K562 (cell line): ENCODE measurements at regions not wholly inside any gene's neighbourhood (a gene's known extent, or its start where the extent isn't known, plus 50 kb on each side); places are given as distances from the start of the nearest gene placed in this dataset.

Experiments
- ATF2 ChIP-seq: sonication (generic); formaldehyde crosslinking; IDR thresholded peaks from 2 replicates; pipeline ENCODE4 v1.8.1; 2022; ENCODE audit warnings: missing genetic modification reagents
- CREB1 ChIP-seq, 2 experiments: sonication (generic) in 1 of 2; formaldehyde crosslinking in 1 of 2; IDR thresholded peaks; 2 replicates each; pipeline versions ENCODE4 v1.6.1 to v1.8.0; 2012 to 2022; ENCODE audit warnings: inconsistent platforms in 1 of 2, mild to moderate bottlenecking in 1 of 2, missing genetic modification reagents in 1 of 2, moderate library complexity in 1 of 2
- CTCF ChIP-seq, 3 experiments: IDR thresholded peaks in 2 of 3; conservative IDR thresholded peaks in 1 of 3; 2 replicates each; pipeline ENCODE4 v1.5.1; 2011 to 2012; ENCODE audit warnings: low read length in 3 of 3, mild to moderate bottlenecking in 3 of 3, control low read depth in 2 of 3, improper control_type of control experiment in 1 of 3, inconsistent platforms in 1 of 3, low read depth in 1 of 3, mixed read lengths in 1 of 3, moderate library complexity in 1 of 3; ENCODE audit not compliant: insufficient read depth in 2 of 3
- FOXK1 ChIP-seq: sonication (generic); formaldehyde crosslinking; IDR thresholded peaks from 2 replicates; pipeline ENCODE4 v1.8.0; 2022; ENCODE audit warnings: missing genetic modification reagents, mild to moderate bottlenecking, borderline replicate concordance
- GABPA ChIP-seq: fragments of 200-800 bp; sonication (Bioruptor generic); conservative IDR thresholded peaks from 2 replicates; pipeline ENCODE4 v1.6.1; 2016; ENCODE audit warnings: low read depth, missing genetic modification characterization, missing compliant biosample characterization
- KLF1 ChIP-seq: fragments of 450-650 bp; IDR thresholded peaks from 2 replicates; pipeline ENCODE4 v1.6.1; 2016; ENCODE audit warnings: missing genetic modification characterization, missing compliant biosample characterization
- NFIX ChIP-seq: fragments of 250-450 bp; sonication (Bioruptor Pico); IDR thresholded peaks from 2 replicates; pipeline ENCODE4 v1.4.0; 2020; ENCODE audit warnings: low read depth, mild to moderate bottlenecking, moderate library complexity
- SIN3A ChIP-seq, 2 experiments: fragments of 150-350 bp in 1 of 2; IDR thresholded peaks; 2 replicates each; pipeline ENCODE4 v1.6.1; 2011 to 2016; ENCODE audit warnings: borderline replicate concordance in 2 of 2, low read depth in 2 of 2, low read length in 2 of 2, mild to moderate bottlenecking in 2 of 2, moderate library complexity in 2 of 2; ENCODE audit not compliant: control insufficient read depth in 1 of 2
- TAF1 ChIP-seq: IDR thresholded peaks from 2 replicates; pipeline ENCODE4 v1.6.1; 2011; ENCODE audit warnings: mild to moderate bottlenecking, low read length, moderate library complexity; ENCODE audit not compliant: insufficient read depth, control insufficient read depth, severe bottlenecking; ENCODE audit errors: extremely low read depth
- TAF15 ChIP-seq: fragments of 200-400 bp; formaldehyde crosslinking; IDR thresholded peaks from 2 replicates; pipeline ENCODE4 v1.6.1; 2017; ENCODE audit warnings: mild to moderate bottlenecking, low read depth, low read length, moderate library complexity
- ZBTB2 ChIP-seq: fragments of 450-650 bp; IDR thresholded peaks from 2 replicates; pipeline ENCODE4 v1.6.1; 2016; ENCODE audit warnings: antibody characterized with exemption
- ZBTB33 ChIP-seq: sonication (generic); formaldehyde crosslinking; IDR thresholded peaks from 2 replicates; pipeline ENCODE4 v1.8.1; 2023; ENCODE audit warnings: mild to moderate bottlenecking, missing genetic modification reagents
- ZNF165 ChIP-seq: fragments of 250-450 bp; sonication (Bioruptor Pico); IDR thresholded peaks from 2 replicates; pipeline ENCODE4 v1.4.0; 2020; ENCODE audit warnings: borderline replicate concordance
- ZNF445 ChIP-seq: fragments of 250-450 bp; sonication (Bioruptor Pico); IDR thresholded peaks from 2 replicates; pipeline ENCODE4 v1.4.0; 2020; ENCODE audit warnings: low read depth, mild to moderate bottlenecking, moderate library complexity

- TF ChIP-seq SIN3A (IDR thresholded peaks at IDR 0.05; ENCODE audit: borderline replicate concordance in 2 of 2, control insufficient read depth in 1 of 2, low read depth in 2 of 2, low read length in 2 of 2) (no peak), ZNF165 (CRISPR knock-in tag) (no peak), NFIX (CRISPR knock-in tag) (no peak), FOXK1 (no peak), TAF15 (no peak), CTCF (IDR thresholded peaks at IDR 0.05 in 2 of 3, conservative IDR thresholded peaks at IDR 0.05 in 1 of 3; ENCODE audit: insufficient read depth in 2 of 3, low read depth in 1 of 3, low read length in 3 of 3) (no peak), TAF1 (no peak), ZNF445 (CRISPR knock-in tag) (no peak), CREB1 (IDR thresholded peaks at IDR 0.05) (no peak), CREB1 (CRISPR knock-in tag; IDR thresholded peaks at IDR 0.05) (no peak), GABPA (no peak), ZBTB33 (CRISPR knock-in tag) (no peak), ATF2 (CRISPR knock-in tag) (no peak), KLF1 (no peak), ZBTB2 (no peak)
Measured at GRCh38 chr3:103105206-103105605, 670.4 kb downstream of the ZPLD1 start.
